AG04449 (cell line): ENCODE measurements at regions not wholly inside any gene's neighbourhood (a gene's known extent, or its start where the extent isn't known, plus 50 kb on each side); places are given as distances from the start of the nearest gene placed in this dataset.

Experiments used
- CTCF ChIA-PET: fragments of 350-600 bp; formaldehyde crosslinking; extraction: SDS; loops from one replicate; lab custom pipeline; 2021; ENCODE audit warnings: antibody characterized with exemption; lab: Yijun Ruan, JAX
- POLR2A ChIA-PET: fragments of 400-600, 350-600 bp; formaldehyde crosslinking; extraction: SDS; loops from one replicate; lab custom pipeline; 2020; ENCODE audit warnings: antibody characterized with exemption, inconsistent platforms; lab: Yijun Ruan, JAX
- DNase-seq: peaks from one replicate; pipeline ENCODE4 v3.0.0-alpha.2; 2010; ENCODE audit warnings: low read depth, low spot score
- H3K4me3 ChIP-seq: 2 replicates; pipeline ENCODE4 v1.5.1; 2011; ENCODE audit warnings: low read depth, mild to moderate bottlenecking, control low read depth, low read length
- CTCF ChIP-seq: IDR thresholded peaks from one replicate; pipeline ENCODE4 v1.5.1; 2011; ENCODE audit warnings: mild to moderate bottlenecking, moderate library complexity, low read length, control low read depth, inconsistent platforms; ENCODE audit not compliant: insufficient read depth; ENCODE audit errors: missing control alignments

- H3K4me3 ChIP-seq = no peak overlapping the region
- DNase-seq = no peak
- CTCF ChIA-PET = interaction anchor here (1.3 to 7.6 kb wide), 5 partner anchors 7 to 370 kb away, joined by 3 to 71 read pairs (median 7); no protein-coding TSS in a partner anchor
- no peak for TF ChIP-seq CTCF
- POLR2A ChIA-PET = no interaction called here
Measured at GRCh38 chr15:31499236-31499952, 172.8 kb downstream of the KLF13 start.

GRCh38 chr15:31499953-31500765 lies 173.5 kb downstream of the KLF13 start:
- ChIA-PET POLR2A (no interaction called here), CTCF (interaction anchor here (1.7 to 7.6 kb wide), 2 partner anchors 11 to 371 kb away, joined by 4 to 71 read pairs; no protein-coding TSS in a partner anchor)
- DNase-seq = no peak
- TF ChIP-seq CTCF = no peak
- no peak overlapping the region for H3K4me3 ChIP-seq

- DNase-seq = no peak
- POLR2A ChIA-PET = no interaction called here
- no peak for TF ChIP-seq CTCF
- H3K4me3 ChIP-seq = no peak overlapping the region
- CTCF ChIA-PET = interaction anchor here (0.9 to 7.6 kb wide), 3 partner anchors 12 to 372 kb away, joined by 3 to 71 read pairs (median 4); no protein-coding TSS in a partner anchor
Measured at GRCh38 chr15:31500766-31501449, 174.3 kb downstream of the KLF13 start.

- CTCF ChIA-PET = interaction anchor here (0.9 to 7.6 kb wide), 3 partner anchors 12 to 372 kb away, joined by 3 to 71 read pairs (median 4); no protein-coding TSS in a partner anchor
- no peak overlapping the region for H3K4me3 ChIP-seq
- TF ChIP-seq CTCF = no peak
- DNase-seq = no peak
- POLR2A ChIA-PET = no interaction called here
Measured at GRCh38 chr15:31501536-31502157, 175.0 kb downstream of the KLF13 start.

GRCh38 chr15:31502541-31503229 lies 176.1 kb downstream of the KLF13 start:
- CTCF ChIA-PET = interaction anchor here (7.6 kb wide), 1 partner anchor 13 kb away, joined by 71 read pairs; no protein-coding TSS in a partner anchor
- DNase-seq = no peak
- POLR2A ChIA-PET = no interaction called here
- H3K4me3 ChIP-seq = no peak overlapping the region
- no peak for TF ChIP-seq CTCF
